H1 (cell line): ENCODE measurements at regions not wholly inside any gene's neighbourhood (a gene's known extent, or its start where the extent isn't known, plus 50 kb on each side); places are given as distances from the start of the nearest gene placed in this dataset.

ENCODE experiments used
- CTCF ChIP-seq, 3 experiments: IDR thresholded peaks; 1 replicate in 2 of 3; 2 replicates in 1 of 3; pipeline versions ENCODE4 v1.5.1 to v1.6.1; 2011; ENCODE audit warnings: low read length in 3 of 3, mild to moderate bottlenecking in 3 of 3, inconsistent platforms in 2 of 3, low read depth in 1 of 3, moderate library complexity in 1 of 3; ENCODE audit not compliant: insufficient read depth in 1 of 3; ENCODE audit errors: control extremely low read depth in 1 of 3
- EGR1 ChIP-seq: IDR thresholded peaks from 2 replicates; pipeline ENCODE4 v1.6.1; 2011; ENCODE audit warnings: low read depth, low read length, borderline replicate concordance

GRCh38 chr1:219744652-219745469, 132.0 kb upstream of the ZC3H11B start:
- TF ChIP-seq EGR1: no peak
- no peak for TF ChIP-seq CTCF (IDR thresholded peaks at IDR 0.05; ENCODE audit: control extremely low read depth in 1 of 3, insufficient read depth in 1 of 3, low read depth in 1 of 3, low read length in 3 of 3)
